WERI-Rb-1 (cell line): ENCODE measurements at regions not wholly inside any gene's neighbourhood (a gene's known extent, or its start where the extent isn't known, plus 50 kb on each side); places are given as distances from the start of the nearest gene placed in this dataset.

Experiments used
- DNase-seq: peaks from one replicate; pipeline ENCODE4 v3.0.0-alpha.2; 2020
- H3K27ac ChIP-seq: fragments of 250-450 bp; sonication (Bioruptor Pico); 2 replicates; pipeline ENCODE4 v1.5.1; 2020; ENCODE audit warnings: mild to moderate bottlenecking, moderate library complexity
- H3K27me3 ChIP-seq: fragments of 250-450 bp; sonication (Bioruptor Pico); 2 replicates; pipeline ENCODE4 v1.5.1; 2021; ENCODE audit warnings: mild to moderate bottlenecking, low read depth, moderate library complexity; ENCODE audit not compliant: insufficient read depth, severe bottlenecking
- H3K36me3 ChIP-seq: fragments of 250-450 bp; sonication (Bioruptor Pico); 2 replicates; pipeline ENCODE4 v1.5.1; 2020; ENCODE audit warnings: mild to moderate bottlenecking, moderate library complexity
- H3K4me3 ChIP-seq: 2 replicates; pipeline ENCODE4 v1.5.1; 2011; ENCODE audit warnings: low read depth, mild to moderate bottlenecking, control low read depth, low read length
- H3K9me3 ChIP-seq: fragments of 250-450 bp; sonication (Bioruptor Pico); 2 replicates; pipeline ENCODE4 v1.5.1; 2021; ENCODE audit warnings: mild to moderate bottlenecking, moderate library complexity; ENCODE audit not compliant: severe bottlenecking
- CTCF ChIP-seq: IDR thresholded peaks from 2 replicates; pipeline ENCODE4 v1.5.1; 2011; ENCODE audit warnings: low read depth, mild to moderate bottlenecking, control low read depth, inconsistent platforms, low read length

- Histone ChIP-seq H3K27me3 (no peaks in the 10 kb centered on the region), H3K27ac (no peak overlapping the region), H3K4me3 (no peak overlapping the region), H3K9me3 (no peaks in the 10 kb centered on the region), H3K36me3 (no peaks in the 10 kb centered on the region)
- no peak for DNase-seq
- TF ChIP-seq CTCF, result no peak
These were observed 586.6 kb upstream of the BTBD3 start for GRCh38 chr20:11331096-11331495.

- H3K9me3 ChIP-seq, result no peaks in the 10 kb centered on the region
- H3K4me3 ChIP-seq, result no peak overlapping the region
- H3K36me3 ChIP-seq, result no peaks in the 10 kb centered on the region
- no peak overlapping the region for H3K27ac ChIP-seq
- DNase-seq, result no peak
- no peak for TF ChIP-seq CTCF
- H3K27me3 ChIP-seq, result no peaks in the 10 kb centered on the region
These were observed 585.3 kb upstream of the BTBD3 start for GRCh38 chr20:11332381-11332780.

GRCh38 chr20:11333634-11334033 lies 584.1 kb upstream of the BTBD3 start:
- Histone ChIP-seq H3K36me3 (no peaks in the 10 kb centered on the region), H3K9me3 (no peaks in the 10 kb centered on the region), H3K27ac (no peak overlapping the region), H3K4me3 (no peak overlapping the region), H3K27me3 (no peaks in the 10 kb centered on the region)
- DNase-seq, result no peak
- no peak for TF ChIP-seq CTCF

- Histone ChIP-seq H3K9me3 (no peaks in the 10 kb centered on the region), H3K36me3 (no peaks in the 10 kb centered on the region), H3K4me3 (no peak overlapping the region), H3K27ac (no peak overlapping the region), H3K27me3 (no peaks in the 10 kb centered on the region)
- no peak for TF ChIP-seq CTCF
- DNase-seq, result no peak
These were observed 580.1 kb upstream of the BTBD3 start for GRCh38 chr20:11337361-11338130.

GRCh38 chr20:11338496-11339306 lies 579.0 kb upstream of the BTBD3 start:
- H3K27me3 ChIP-seq, result no peaks in the 10 kb centered on the region
- H3K4me3 ChIP-seq, result no peak overlapping the region
- TF ChIP-seq CTCF, result no peak
- no peak overlapping the region for H3K27ac ChIP-seq
- no peaks in the 10 kb centered on the region for H3K36me3 ChIP-seq
- H3K9me3 ChIP-seq, result no peaks in the 10 kb centered on the region
- no peak for DNase-seq
